ENCODE measurements at regions not wholly inside any gene's neighbourhood (a gene's known extent, or its start where the extent isn't known, plus 50 kb on each side); places are given as distances from the start of the nearest gene placed in this dataset.

DNA sequence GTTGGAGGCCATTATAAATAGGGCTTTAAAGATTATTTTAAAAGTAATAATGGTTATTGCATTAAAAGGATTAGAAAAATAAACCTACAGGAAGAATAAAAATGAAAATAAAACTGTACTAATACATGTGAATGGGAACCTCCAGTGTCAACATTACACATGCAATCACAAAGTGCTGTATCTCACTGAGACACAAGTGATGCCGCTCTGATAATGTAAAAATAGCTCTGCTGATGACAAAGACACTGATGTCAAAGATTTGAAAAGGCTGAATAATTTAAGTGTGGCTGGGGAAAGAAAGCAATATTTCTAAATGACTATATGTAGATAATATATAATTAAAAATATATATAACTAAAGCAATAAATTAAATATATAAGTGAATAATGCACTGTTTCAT is 129.1 kb upstream of the RAP2B start:
- TF ChIP-seq CTCF (IDR thresholded peaks at IDR 0.05) (no peak), POLR2A (IDR thresholded peaks at IDR 0.05) (no peak)

All from lower leg skin (tissue), 3 donors.